ENCODE measurements at regions not wholly inside any gene's neighbourhood (a gene's known extent, or its start where the extent isn't known, plus 50 kb on each side); places are given as distances from the start of the nearest gene placed in this dataset.

DNA sequence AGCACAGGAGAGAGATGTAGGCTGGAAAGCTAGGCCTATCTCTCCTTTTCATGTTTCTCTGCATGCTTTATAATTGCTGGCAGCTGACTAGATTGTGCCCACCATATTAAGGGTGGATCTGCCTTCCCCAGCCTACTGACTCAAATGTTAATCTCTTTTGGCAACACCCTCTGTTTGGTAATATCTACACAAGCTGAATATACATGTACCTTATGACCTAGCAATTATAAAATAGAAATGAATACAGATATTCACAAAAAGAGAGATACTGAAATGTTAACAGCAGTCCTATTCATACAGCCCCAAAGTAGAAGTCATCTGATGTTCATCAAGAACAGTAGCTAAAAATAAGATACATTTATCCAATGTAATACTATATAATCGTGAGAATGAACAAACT is 429.6 kb downstream of the EPM2A start:
- TF ChIP-seq POLR2AphosphoS5 (IDR thresholded peaks at IDR 0.05) (no peak), POLR2A (IDR thresholded peaks at IDR 0.05) (no peak)

Measured in upper lobe of left lung (tissue), 4 donors.